ENCODE measurements at regions not wholly inside any gene's neighbourhood (a gene's known extent, or its start where the extent isn't known, plus 50 kb on each side); places are given as distances from the start of the nearest gene placed in this dataset.
"Not testable (repeated sequence)": the region's sequence is repeated elsewhere in the genome, so short reads cannot be mapped to it uniquely, and the experiment has no call there.

- DNase-seq = no peak
Observed at GRCh38 chr1:30164693-30165092, 558.7 kb downstream of the MATN1 start.

- DNase-seq = no peak
Observed at GRCh38 chr1:30162565-30162964, 560.8 kb downstream of the MATN1 start.

GRCh38 chr1:30161953-30162352 lies 561.4 kb downstream of the MATN1 start:
- no peak for DNase-seq

GRCh38 chr1:30160999-30161689 lies 562.2 kb downstream of the MATN1 start:
- no peak for DNase-seq

DNA sequence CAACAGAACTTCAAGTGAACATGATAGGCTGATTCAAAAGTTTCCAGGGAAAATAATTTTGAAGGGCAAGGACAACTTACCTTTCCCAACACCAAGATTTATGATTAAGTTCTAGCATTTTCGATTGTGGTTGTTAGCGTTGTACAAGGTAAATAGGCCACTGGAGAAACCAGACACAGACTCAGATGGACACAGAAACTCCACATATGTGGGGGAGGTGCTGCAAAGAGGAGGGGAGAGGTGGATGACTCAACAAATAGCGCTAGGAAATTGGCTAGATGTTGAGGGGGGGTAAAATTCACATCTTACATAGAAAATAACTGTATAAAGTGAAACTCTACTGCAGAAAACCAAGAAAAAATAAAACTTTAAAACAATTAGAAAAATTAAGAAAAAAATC lies 564.4 kb downstream of the MATN1 start:
- no peak for DNase-seq

DNA sequence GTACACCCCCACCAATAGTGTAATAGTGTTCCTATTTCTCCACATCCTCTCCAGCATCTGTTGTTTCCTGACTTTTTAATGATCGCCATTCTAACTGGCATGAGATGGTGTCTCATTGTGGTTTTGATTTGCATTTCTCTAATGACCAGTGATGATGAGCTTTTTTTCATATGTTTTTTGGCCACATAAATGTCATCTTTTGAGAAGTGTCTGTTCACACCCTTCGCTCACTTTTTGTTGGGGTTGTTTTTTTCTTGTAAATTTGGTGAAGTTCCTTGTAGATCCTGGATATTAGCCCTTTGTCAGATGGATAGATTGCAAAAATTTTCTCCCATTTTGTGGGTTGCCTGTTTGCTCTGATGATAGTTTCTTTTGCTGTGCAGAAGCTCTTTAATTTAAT lies 567.7 kb downstream of the MATN1 start:
- DNase-seq = not testable (repeated sequence)

GRCh38 chr1:30155253-30155652 lies 568.1 kb downstream of the MATN1 start:
- not testable (repeated sequence) for DNase-seq

DNA sequence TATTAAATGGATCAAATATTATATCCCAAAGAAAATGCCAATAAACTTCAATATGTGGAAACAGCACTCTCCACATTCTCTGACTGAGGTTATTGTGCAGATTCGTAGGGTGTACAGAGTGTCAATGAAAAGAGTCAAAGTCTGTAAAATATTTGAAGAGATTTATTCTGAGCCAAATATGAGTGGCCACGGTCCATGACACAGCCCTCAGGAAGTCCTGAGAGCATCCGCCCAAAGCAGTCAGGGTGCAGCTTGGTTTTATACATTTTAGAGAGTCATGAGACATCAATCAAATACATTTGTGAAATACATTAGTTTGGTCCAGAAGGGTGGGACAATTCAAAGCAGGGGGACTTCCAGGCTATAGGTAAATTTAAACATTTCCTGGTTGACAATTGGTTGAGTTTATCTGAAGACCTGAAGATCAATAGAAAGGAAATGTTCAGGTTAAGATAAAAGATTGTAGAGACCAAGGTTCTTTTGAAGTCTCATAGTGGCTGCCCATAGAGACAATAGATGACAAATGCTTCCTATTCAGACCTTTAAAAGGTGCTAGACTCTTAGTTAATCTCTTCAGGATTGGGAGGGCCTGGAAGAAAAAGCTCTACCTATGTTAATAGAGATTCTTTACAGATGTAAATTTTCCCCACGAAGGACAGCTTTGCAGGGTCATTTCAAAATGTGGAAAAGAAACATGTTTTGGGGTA lies 569.5 kb downstream of the MATN1 start:
- no peak for DNase-seq

DNA sequence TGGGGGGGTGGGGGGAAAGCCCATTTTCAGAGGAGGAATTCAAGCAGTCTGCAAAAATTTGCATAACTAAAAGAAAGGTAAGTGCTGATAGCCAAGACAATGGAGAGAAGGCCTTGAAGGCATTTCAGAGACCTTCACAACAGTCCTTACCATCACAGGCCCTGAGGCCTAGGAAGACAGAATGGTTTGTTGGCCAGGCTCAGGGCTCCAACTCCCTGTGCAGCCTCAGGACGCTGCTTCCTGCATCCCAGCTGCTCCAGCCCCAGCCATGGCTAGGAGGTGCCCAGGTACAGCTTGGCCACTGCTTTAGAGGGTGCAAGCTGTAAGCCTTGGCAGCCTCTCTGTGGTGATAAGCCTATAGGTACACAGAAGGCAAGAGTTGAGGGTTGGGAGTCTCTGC lies 571.6 kb downstream of the MATN1 start:
- DNase-seq = no peak

GRCh38 chr1:30151119-30151518 lies 572.3 kb downstream of the MATN1 start:
- no peak for DNase-seq

GRCh38 chr1:30149226-30149625 lies 574.2 kb downstream of the MATN1 start:
- DNase-seq = no peak

DNA sequence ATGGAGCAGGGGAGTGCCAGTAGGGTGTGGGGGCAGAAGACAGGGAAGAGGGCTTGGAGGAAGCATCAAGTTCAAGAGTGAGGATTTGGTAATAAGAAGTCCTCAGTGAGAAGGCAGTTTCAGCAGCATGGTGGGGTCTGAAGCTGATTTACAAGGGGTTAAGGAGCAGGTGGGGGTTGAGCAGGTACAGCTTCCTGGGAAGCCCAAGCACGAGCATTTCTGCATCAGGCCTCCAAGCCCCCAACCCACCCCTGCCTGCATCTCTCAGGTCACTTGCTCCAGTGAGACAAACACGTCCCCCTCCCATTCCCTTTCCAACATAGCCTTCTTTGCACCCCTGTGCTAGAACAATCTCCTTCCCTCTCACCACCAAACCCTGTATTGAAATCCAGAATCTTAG lies 574.7 kb downstream of the MATN1 start:
- no peak for DNase-seq

DNA sequence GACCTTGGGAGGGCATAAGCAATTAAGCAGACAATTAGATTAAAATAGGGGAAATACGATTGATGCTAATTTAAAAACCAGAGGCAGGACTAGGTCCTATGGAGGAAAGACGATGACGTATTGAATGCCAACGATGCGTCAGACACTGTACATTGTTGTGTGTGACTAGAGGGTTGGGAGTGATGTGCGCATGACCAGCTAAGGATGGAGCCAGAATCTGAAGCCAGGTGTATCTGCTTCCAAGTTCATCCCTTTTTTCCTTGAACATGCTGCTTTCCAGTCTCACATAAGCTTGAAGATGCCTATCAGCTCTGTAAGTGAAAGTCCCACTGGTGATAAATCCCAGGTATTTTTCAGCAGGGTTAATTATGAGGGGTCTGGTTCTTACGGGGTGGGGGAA lies 576.2 kb downstream of the MATN1 start:
- DNase-seq = no peak

GRCh38 chr1:30146448-30146847 lies 576.9 kb downstream of the MATN1 start:
- no peak for DNase-seq

- DNase-seq = no peak
Observed at GRCh38 chr1:30145723-30146303, 577.6 kb downstream of the MATN1 start.

DNA sequence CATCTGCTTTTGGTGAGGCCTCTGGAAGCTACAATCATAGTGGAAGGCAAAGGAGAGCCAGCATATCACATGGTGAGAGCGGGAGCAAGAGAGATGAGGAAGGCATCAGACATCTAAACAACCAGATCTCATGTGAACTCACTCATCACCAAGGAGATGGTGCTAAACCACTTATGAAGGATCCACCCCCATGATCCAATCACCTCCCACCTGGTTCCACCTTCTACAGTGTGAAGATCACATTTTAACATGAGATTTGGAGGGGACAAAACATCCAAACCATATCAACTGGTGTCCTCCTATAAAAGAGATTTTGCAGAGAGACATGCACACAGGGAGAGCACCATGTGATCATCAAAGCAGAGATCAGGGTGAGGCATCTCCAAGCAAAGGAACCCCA lies 578.6 kb downstream of the MATN1 start:
- DNase-seq = no peak

DNA sequence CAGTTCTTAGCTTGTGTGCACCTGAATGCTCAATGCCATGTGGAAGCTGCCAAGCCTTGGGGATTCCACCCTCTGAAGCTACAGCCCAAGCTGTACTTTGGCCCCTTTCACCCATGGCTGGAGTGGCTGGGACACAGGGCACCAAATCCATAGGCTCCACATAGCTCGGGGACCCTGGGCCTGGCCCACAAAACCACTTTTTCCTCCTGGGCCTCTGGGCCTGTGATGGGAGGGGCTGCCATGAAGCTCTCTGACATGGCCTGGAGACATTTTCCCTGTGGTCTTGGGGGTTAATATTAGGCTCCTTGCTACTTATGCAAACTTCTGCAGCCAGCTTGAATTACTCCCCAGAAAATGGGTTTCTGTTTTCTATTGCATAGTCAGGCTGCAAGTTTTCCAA lies 579.9 kb downstream of the MATN1 start:
- DNase-seq = no peak

- no peak for DNase-seq
Observed at GRCh38 chr1:30140566-30140965, 582.8 kb downstream of the MATN1 start.

DNA sequence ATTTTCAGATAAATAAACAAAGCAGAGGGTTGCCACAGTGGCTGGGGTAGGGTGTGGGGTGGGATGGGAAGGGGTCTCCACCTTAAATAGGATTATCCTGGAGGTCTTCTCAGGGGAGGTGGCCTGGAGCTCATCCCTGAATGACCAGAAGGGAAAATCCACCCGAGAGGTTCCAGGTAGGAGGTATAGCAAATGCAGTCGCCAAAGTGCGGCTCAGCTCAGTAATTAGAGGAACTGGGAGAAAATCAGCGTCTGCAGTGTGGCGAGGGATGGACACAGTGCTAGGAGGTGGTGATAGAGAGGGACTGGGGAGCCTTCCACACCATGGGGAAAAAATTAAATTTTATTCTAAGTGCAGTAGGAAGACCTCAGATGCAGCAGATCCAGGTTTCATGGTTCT lies 584.5 kb downstream of the MATN1 start:
- no peak for DNase-seq

- DNase-seq = no peak
Observed at GRCh38 chr1:30137001-30137400, 586.4 kb downstream of the MATN1 start.

GRCh38 chr1:30135698-30136097 lies 587.7 kb downstream of the MATN1 start:
- no peak for DNase-seq

- DNase-seq = no peak
Observed at GRCh38 chr1:30134466-30135217, 588.7 kb downstream of the MATN1 start.

DNA sequence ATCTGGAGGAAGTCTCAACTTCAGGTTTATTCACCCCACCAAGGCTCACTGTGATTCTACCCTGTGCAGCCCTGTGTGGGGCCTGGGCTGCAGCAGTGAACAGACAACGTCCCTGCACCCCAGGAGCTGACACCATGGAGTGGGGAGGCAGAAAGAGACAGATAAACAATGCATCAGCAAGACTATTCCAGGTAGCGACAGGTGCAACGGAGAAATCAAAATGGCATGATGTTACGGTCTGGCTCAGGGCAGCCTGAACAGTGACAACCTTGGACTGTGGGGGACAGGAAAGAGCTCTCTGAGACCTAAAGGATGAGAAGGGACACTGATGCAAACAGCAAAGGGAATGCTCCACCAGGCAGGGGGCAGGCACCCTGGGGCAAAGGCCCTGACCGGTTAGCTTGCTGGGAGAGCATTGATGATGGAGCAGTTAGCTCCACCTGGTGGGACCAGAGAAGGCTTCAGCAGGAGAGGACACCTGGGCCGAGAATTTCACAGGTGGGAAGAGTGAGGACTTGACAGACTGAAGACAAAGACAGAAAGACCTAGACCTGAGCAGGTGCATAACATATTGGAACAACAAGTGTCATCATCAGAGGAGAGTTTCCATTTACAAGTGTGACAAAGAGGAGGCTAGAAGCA lies 589.9 kb downstream of the MATN1 start:
- DNase-seq = no peak
